Body of pancreas (tissue), 4 donors: ENCODE measurements at regions not wholly inside any gene's neighbourhood (a gene's known extent, or its start where the extent isn't known, plus 50 kb on each side); places are given as distances from the start of the nearest gene placed in this dataset.

ENCODE experiments used
- ATAC-seq: fragments of 150-250 bp; one replicate; pipeline ENCODE4 v1.9.1; 2016
- DNase-seq, 4 donors: peaks; one replicate each; pipeline ENCODE4 v3.0.0-alpha.2; 2019
- H3K27ac ChIP-seq, 4 donors: fragments of 200-600 bp; sonication (generic); 1 replicate in 3 of 4; 2 replicates in 1 of 4; pipeline versions ENCODE4 v1.5.1 to v1.6.1; 2016 to 2019; ENCODE audit warnings: mild to moderate bottlenecking in 1 of 4, mixed read lengths in 1 of 4, moderate library complexity in 1 of 4
- H3K27me3 ChIP-seq, 2 donors: fragments of 200-600 bp; sonication (generic); one replicate each; pipeline ENCODE4 v1.6.0; 2016; ENCODE audit warnings: mild to moderate bottlenecking in 1 of 2
- H3K36me3 ChIP-seq, 2 donors: fragments of 200-600 bp; sonication (generic); replicated peaks in 1 of 2; 2 replicates each; pipeline ENCODE4 v1.5.1; 2016; ENCODE audit warnings: low read depth in 2 of 2; ENCODE audit not compliant: insufficient read depth in 1 of 2
- H3K4me1 ChIP-seq: fragments of 200-600 bp; sonication (generic); one replicate; pipeline ENCODE4 v1.6.0; 2016
- H3K4me3 ChIP-seq, 2 donors: fragments of 200-600 bp; sonication (generic); 1 replicate in 1 of 2; 2 replicates in 1 of 2; pipeline ENCODE4 v1.5.1; 2016 to 2019
- H3K9me3 ChIP-seq, 3 donors: fragments of 200-600 bp; sonication (generic); 1 replicate in 2 of 3; 2 replicates in 1 of 3; pipeline ENCODE4 v1.5.1; 2016
- CTCF ChIP-seq, 7 experiments: fragments of 450-650 bp in 4 of 7; fragments of 200-600 bp in 3 of 7; sonication (generic) in 3 of 7; IDR thresholded peaks; one replicate each; pipeline ENCODE4 v1.5.1; 2016 to 2019; ENCODE audit warnings: antibody characterized with exemption in 7 of 7
- POLR2A ChIP-seq, 3 donors: fragments of 450-650 bp; IDR thresholded peaks; one replicate each; pipeline ENCODE4 v1.6.1; 2016; ENCODE audit warnings: antibody characterized with exemption in 3 of 3, mild to moderate bottlenecking in 2 of 3
- WGBS, 2 donors: methylation state at CpG; one replicate each; pipeline ENCODE4 v1.1.5; 2017; 5-methylcytosine and 5-hydroxymethylcytosine counted together
- intact Hi-C: fragments of 100-400 bp; cut with DNase I; formaldehyde crosslinking; loops from one replicate; pipeline ENCODE4 v1.15.1; 2023

GRCh38 chr6:115287467-115287866 lies 773.2 kb downstream of the FRK start:
- 71 to 78% methylated on average over 4 of the region's 4 CpGs for WGBS, 2 donors

GRCh38 chr6:115276881-115277565 lies 783.7 kb downstream of the FRK start:
- ATAC-seq: no peak
- no peak overlapping the region for H3K27ac ChIP-seq
- intact Hi-C loops: no loop called here
- no peaks in the 10 kb centered on the region for H3K9me3 ChIP-seq
- H3K36me3 ChIP-seq: no peaks in the 10 kb centered on the region
- no peaks in the 10 kb centered on the region for H3K27me3 ChIP-seq
- no peak for TF ChIP-seq CTCF (IDR thresholded peaks at IDR 0.05)
- no peak for TF ChIP-seq POLR2A (IDR thresholded peaks at IDR 0.05)
- no peak overlapping the region for H3K4me3 ChIP-seq
- 44 to 53% methylated on average over 3 of the region's 3 CpGs for WGBS, 2 donors
- no peak for DNase-seq
- no peaks in the 10 kb centered on the region for H3K4me1 ChIP-seq

More at GRCh38 chr6:115287467-115287866, 773.2 kb downstream of the FRK start:
- Histone ChIP-seq H3K27ac (no peak overlapping the region), H3K4me1 (no peaks in the 10 kb centered on the region), H3K36me3 (no peaks in the 10 kb centered on the region), H3K9me3 (no peaks in the 10 kb centered on the region), H3K4me3 (no peak overlapping the region), H3K27me3 (no peaks in the 10 kb centered on the region)
- DNase-seq (no peak), ATAC-seq (no peak)
- intact Hi-C loops: no loop called here
- no peak for TF ChIP-seq POLR2A (IDR thresholded peaks at IDR 0.05)
- TF ChIP-seq CTCF (IDR thresholded peaks at IDR 0.05): no peak

GRCh38 chr6:115272311-115272710 lies 788.4 kb downstream of the FRK start:
- Histone ChIP-seq H3K27ac (no peak overlapping the region), H3K36me3 (no peaks in the 10 kb centered on the region), H3K27me3 (no peaks in the 10 kb centered on the region), H3K4me1 (peaks cover 7% of the 10 kb centered on the region), H3K4me3 (no peak overlapping the region), H3K9me3 (no peaks in the 10 kb centered on the region)
- intact Hi-C loops: no loop called here
- DNase-seq (no peak), ATAC-seq (no peak)
- TF ChIP-seq CTCF (IDR thresholded peaks at IDR 0.05) (no peak), POLR2A (IDR thresholded peaks at IDR 0.05) (no peak)

- ATAC-seq (no peak), DNase-seq (no peak)
- intact Hi-C loops: no loop called here
These were observed 789.3 kb downstream of the FRK start for GRCh38 chr6:115271434-115271833.

More at GRCh38 chr6:115271434-115271833, 789.3 kb downstream of the FRK start:
- WGBS, 2 donors: 51 to 78% methylated on average over 5 of the region's 5 CpGs
- Histone ChIP-seq H3K27ac (no peak overlapping the region), H3K4me3 (no peak overlapping the region), H3K36me3 (no peaks in the 10 kb centered on the region), H3K4me1 (peaks cover 7% of the 10 kb centered on the region), H3K27me3 (no peaks in the 10 kb centered on the region), H3K9me3 (no peaks in the 10 kb centered on the region)
- TF ChIP-seq CTCF (IDR thresholded peaks at IDR 0.05): no peak
- no peak for TF ChIP-seq POLR2A (IDR thresholded peaks at IDR 0.05)
